IMR-90 (cell line): ENCODE measurements at regions not wholly inside any gene's neighbourhood (a gene's known extent, or its start where the extent isn't known, plus 50 kb on each side); places are given as distances from the start of the nearest gene placed in this dataset.

ENCODE experiments used
- ATAC-seq: fragments of 200-7000 bp; cut with Tn5 transposase; 2 replicates; pipeline ENCODE4 v1.9.1; 2020; ENCODE audit warnings: low read depth, mild to moderate bottlenecking, moderate library complexity
- BruUV-seq: library from RNA; stranded (reverse); fragments of 400-500 nt; replicated peaks from 2 replicates; lab custom pipeline; 2021; lab: Mats Ljungman, UMichigan
- CTCF ChIA-PET: fragments of 300-600 bp; formaldehyde crosslinking; extraction: SDS; loops from one replicate; lab custom pipeline; 2021; ENCODE audit warnings: antibody characterized with exemption; lab: Yijun Ruan, JAX
- POLR2A ChIA-PET: fragments of 300-600 bp; sonication (Branson Sonifier 250); formaldehyde crosslinking; loops from one replicate; lab custom pipeline; 2022; ENCODE audit warnings: antibody characterized with exemption; ENCODE audit not compliant: unreplicated experiment; lab: Charles Lee
- DNase-seq: peaks from one replicate; pipeline ENCODE4 v3.0.0; 2013
- H2AFZ ChIP-seq: replicated peaks from 2 replicates; pipeline ENCODE3; 2013; ENCODE audit warnings: low read length, mild to moderate bottlenecking; ENCODE audit not compliant: poor library complexity
- H2AK5ac ChIP-seq: 2 replicates; pipeline ENCODE4 v1.6.1; 2013; ENCODE audit warnings: low read depth, low read length, inconsistent platforms
- H2AK9ac ChIP-seq: replicated peaks from 2 replicates; pipeline ENCODE3; 2013; ENCODE audit warnings: mild to moderate bottlenecking, low read depth, low read length, moderate library complexity; ENCODE audit not compliant: poor library complexity
- H2BK120ac ChIP-seq: 2 replicates; pipeline ENCODE4 v1.6.1; 2013; ENCODE audit warnings: low read depth, low read length, inconsistent platforms
- H2BK15ac ChIP-seq: 3 replicates; pipeline ENCODE4 v1.6.1; 2013; ENCODE audit warnings: low read depth, low read length, inconsistent platforms
- H2BK20ac ChIP-seq: 2 replicates; pipeline ENCODE4 v1.6.1; 2013; ENCODE audit warnings: low read depth, mild to moderate bottlenecking, inconsistent platforms, low read length, moderate library complexity
- H2BK5ac ChIP-seq: 2 replicates; pipeline ENCODE4 v1.6.1; 2013; ENCODE audit warnings: mild to moderate bottlenecking, low read depth, low read length, inconsistent platforms; ENCODE audit not compliant: poor library complexity, severe bottlenecking
- H3K14ac ChIP-seq: replicated peaks from 2 replicates; pipeline ENCODE4 v1.6.1; 2013; ENCODE audit warnings: low read depth, low read length, inconsistent platforms
- H3K18ac ChIP-seq: 2 replicates; pipeline ENCODE4 v1.6.1; 2013; ENCODE audit warnings: low read depth, low read length, control low read depth
- H3K23ac ChIP-seq: 2 replicates; pipeline ENCODE4 v1.6.1; 2013; ENCODE audit warnings: low read depth, low read length, inconsistent platforms
- H3K27ac ChIP-seq: 2 replicates; pipeline ENCODE4 v1.5.1; 2013; ENCODE audit warnings: mild to moderate bottlenecking, control low read depth, low read length; ENCODE audit not compliant: insufficient read depth
- H3K27me3 ChIP-seq: 2 replicates; pipeline ENCODE4 v1.6.1; 2013; ENCODE audit warnings: low read length; ENCODE audit not compliant: control insufficient read depth, insufficient read depth
- H3K36me3 ChIP-seq: 2 replicates; pipeline ENCODE4 v1.6.1; 2013; ENCODE audit warnings: low read length, mixed read lengths; ENCODE audit not compliant: control insufficient read depth, insufficient read depth
- H3K4ac ChIP-seq: 2 replicates; pipeline ENCODE4 v1.6.1; 2013; ENCODE audit warnings: low read depth, low read length, inconsistent platforms
- H3K4me1 ChIP-seq: 2 replicates; pipeline ENCODE4 v1.6.1; 2013; ENCODE audit warnings: low read length, mixed read lengths; ENCODE audit not compliant: control insufficient read depth, insufficient read depth
- H3K4me2 ChIP-seq: 2 replicates; pipeline ENCODE4 v1.6.1; 2013; ENCODE audit warnings: low read depth, mild to moderate bottlenecking, control low read depth, low read length, moderate library complexity
- H3K4me3 ChIP-seq: 2 replicates; pipeline ENCODE4 v1.5.1; 2013; ENCODE audit warnings: low read depth, mild to moderate bottlenecking, control low read depth, low read length, moderate library complexity; ENCODE audit not compliant: insufficient read depth
- H3K56ac ChIP-seq: 2 replicates; pipeline ENCODE4 v1.6.1; 2013; ENCODE audit warnings: low read length, inconsistent platforms; ENCODE audit not compliant: insufficient read depth; ENCODE audit errors: extremely low read depth
- H3K79me1 ChIP-seq, 2 experiments: 2 replicates each; pipeline ENCODE4 v1.6.1; 2013; ENCODE audit warnings: low read length in 2 of 2, inconsistent platforms in 1 of 2, low read depth in 1 of 2
- H3K9ac ChIP-seq: 2 replicates; pipeline ENCODE4 v1.6.1; 2013; ENCODE audit warnings: low read depth, low read length, control low read depth
- H3K9me1 ChIP-seq: 2 replicates; pipeline ENCODE4 v1.6.1; 2013; ENCODE audit warnings: low read length, inconsistent platforms; ENCODE audit not compliant: insufficient read depth
- H3K9me3 ChIP-seq: 2 replicates; pipeline ENCODE4 v1.6.1; 2013; ENCODE audit warnings: low read length; ENCODE audit not compliant: control insufficient read depth, insufficient read depth
- H4K20me1 ChIP-seq: 2 replicates; pipeline ENCODE4 v1.6.1; 2013; ENCODE audit warnings: low read length, inconsistent platforms; ENCODE audit not compliant: insufficient read depth
- H4K5ac ChIP-seq: 2 replicates; pipeline ENCODE4 v1.6.1; 2013; ENCODE audit warnings: mild to moderate bottlenecking, low read depth, low read length, control low read depth
- H4K8ac ChIP-seq, 2 experiments: 2 replicates each; pipeline ENCODE4 v1.6.1; 2013; ENCODE audit warnings: low read depth in 2 of 2, low read length in 2 of 2, control low read depth in 1 of 2, inconsistent platforms in 1 of 2
- H4K91ac ChIP-seq: 2 replicates; pipeline ENCODE4 v1.6.1; 2013; ENCODE audit warnings: low read depth, low read length, inconsistent platforms; ENCODE audit not compliant: insufficient read depth
- CHD1 ChIP-seq: IDR thresholded peaks from 2 replicates; pipeline ENCODE4 v1.6.1; 2012; ENCODE audit warnings: low read depth, low read length, improper control_type of control experiment
- CTCF ChIP-seq: conservative IDR thresholded peaks from 2 replicates; pipeline ENCODE4 v1.5.1; 2012; ENCODE audit warnings: mild to moderate bottlenecking, low read depth, low read length, improper control_type of control experiment
- FOS ChIP-seq: fragments of 150-350 bp; IDR thresholded peaks from 2 replicates; pipeline ENCODE4 v1.6.1; 2016; ENCODE audit warnings: low read depth, low read length
- MAFK ChIP-seq: IDR thresholded peaks from 2 replicates; pipeline ENCODE4 v1.6.1; 2012; ENCODE audit warnings: low read depth, low read length, improper control_type of control experiment
- MAZ ChIP-seq: IDR thresholded peaks from 2 replicates; pipeline ENCODE4 v1.6.1; 2012; ENCODE audit warnings: low read depth, mild to moderate bottlenecking, low read length, improper control_type of control experiment, moderate library complexity, borderline replicate concordance
- MXI1 ChIP-seq: IDR thresholded peaks from 2 replicates; pipeline ENCODE4 v1.6.1; 2012; ENCODE audit warnings: low read depth, mild to moderate bottlenecking, low read length, moderate library complexity, borderline replicate concordance
- NFE2L2 ChIP-seq: fragments of 150-350 bp; IDR thresholded peaks from 2 replicates; pipeline ENCODE4 v1.6.1; 2016; ENCODE audit warnings: low read depth, mild to moderate bottlenecking, low read length
- POLR2A ChIP-seq: IDR thresholded peaks from 2 replicates; pipeline ENCODE4 v1.6.1; 2012; ENCODE audit warnings: mild to moderate bottlenecking, low read depth, low read length
- RAD21 ChIP-seq: IDR thresholded peaks from 2 replicates; pipeline ENCODE4 v1.6.1; 2012; ENCODE audit warnings: low read length, improper control_type of control experiment
- RFX5 ChIP-seq: IDR thresholded peaks from 2 replicates; pipeline ENCODE4 v1.8.0; 2012; ENCODE audit warnings: low read depth, mild to moderate bottlenecking, low read length, moderate library complexity
- SMC3 ChIP-seq: fragments of 150-350 bp; IDR thresholded peaks from 2 replicates; pipeline ENCODE4 v1.6.1; 2016; ENCODE audit warnings: low read depth, mild to moderate bottlenecking, antibody characterized with exemption, low read length, moderate library complexity
- USF2 ChIP-seq: fragments of 150-350 bp; IDR thresholded peaks from 2 replicates; pipeline ENCODE4 v1.6.1; 2017; ENCODE audit warnings: mild to moderate bottlenecking, antibody characterized with exemption, low read length, low read depth
- dilution Hi-C: fragments of 300-500 bp; cut with HindIII; formaldehyde crosslinking; loops from one replicate; pipeline ENCODE4 v1.14.3; 2018; ENCODE audit warnings: low sequenced_read_pairs; ENCODE audit not compliant: unreplicated experiment
- in situ Hi-C: fragments of 300-500 bp; cut with MboI; formaldehyde crosslinking; loops from 3 replicates; pipeline ENCODE4 v1.14.3; 2019; ENCODE audit warnings: low sequenced_read_pairs, inconsistent platforms, mixed read lengths
- intact Hi-C: fragments of 100-400 bp; cut with micrococcal nuclease; formaldehyde crosslinking; loops from 2 replicates; pipeline ENCODE4 v1.10.0; 2022
- TF ChIP-seq, protein P1 (sequence below): fragments of 150-350 bp; IDR thresholded peaks from 2 replicates; pipeline ENCODE4 v1.6.1; 2016; ENCODE audit warnings: low read depth, mild to moderate bottlenecking, low read length, moderate library complexity, borderline replicate concordance

- no TSS peak for BruUV-seq
- CTCF ChIA-PET, result no interaction called here
- Histone ChIP-seq H2AFZ (no peak overlapping the region), H3K27ac (no peak overlapping the region), H3K9me1 (no peaks in the 10 kb centered on the region), H2BK120ac (no peak overlapping the region), H3K9ac (no peak overlapping the region), H2BK20ac (no peak overlapping the region), H3K4me1 (no peaks in the 10 kb centered on the region), H3K79me1 (no peaks in the 10 kb centered on the region), H2BK15ac (no peak overlapping the region), H4K5ac (no peak overlapping the region), H3K14ac (no peak overlapping the region), H3K4me2 (no peak overlapping the region), H3K56ac (no peak overlapping the region), H3K36me3 (no peaks in the 10 kb centered on the region), H3K18ac (no peak overlapping the region), H2BK5ac (no peak overlapping the region), H4K8ac (no peak overlapping the region), H3K27me3 (no peaks in the 10 kb centered on the region), H3K23ac (no peak overlapping the region), H2AK9ac (no peak overlapping the region), H2AK5ac (no peak overlapping the region), H4K91ac (no peak overlapping the region), H3K9me3 (peaks cover 14% of the 10 kb centered on the region), H3K4me3 (no peak overlapping the region), H4K20me1 (no peaks in the 10 kb centered on the region), H3K4ac (no peak overlapping the region)
- TF ChIP-seq RAD21 (no peak), SMC3 (no peak), CTCF (no peak), POLR2A (no peak), MXI1 (no peak), USF2 (no peak), RFX5 (no peak), NFE2L2 (no peak), FOS (no peak), MAZ (no peak), CHD1 (no peak), MAFK (no peak)
- TF ChIP-seq, protein P1, sequence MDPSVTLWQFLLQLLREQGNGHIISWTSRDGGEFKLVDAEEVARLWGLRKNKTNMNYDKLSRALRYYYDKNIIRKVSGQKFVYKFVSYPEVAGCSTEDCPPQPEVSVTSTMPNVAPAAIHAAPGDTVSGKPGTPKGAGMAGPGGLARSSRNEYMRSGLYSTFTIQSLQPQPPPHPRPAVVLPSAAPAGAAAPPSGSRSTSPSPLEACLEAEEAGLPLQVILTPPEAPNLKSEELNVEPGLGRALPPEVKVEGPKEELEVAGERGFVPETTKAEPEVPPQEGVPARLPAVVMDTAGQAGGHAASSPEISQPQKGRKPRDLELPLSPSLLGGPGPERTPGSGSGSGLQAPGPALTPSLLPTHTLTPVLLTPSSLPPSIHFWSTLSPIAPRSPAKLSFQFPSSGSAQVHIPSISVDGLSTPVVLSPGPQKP, result no peak
- in situ Hi-C loops (no loop called here), dilution Hi-C loops (no loop called here), intact Hi-C loops (no loop called here)
- DNase-seq (no peak), ATAC-seq (no peak)
- POLR2A ChIA-PET, result no interaction called here
Observed at GRCh38 chr16:7976563-7976962, 613.7 kb downstream of the TMEM114 start.
